Tibial nerve (tissue), 4 donors: ENCODE measurements at regions not wholly inside any gene's neighbourhood (a gene's known extent, or its start where the extent isn't known, plus 50 kb on each side); places are given as distances from the start of the nearest gene placed in this dataset.

Source experiments
- DNase-seq, 2 donors: peaks; one replicate each; pipeline ENCODE4 v3.0.0-alpha.2; 2019; ENCODE audit warnings: low spot score in 2 of 2
- H3K27ac ChIP-seq, 4 donors: fragments of 200-600 bp; sonication (generic) in 3 of 4; one replicate each; pipeline ENCODE4 v1.5.1; 2017 to 2019; ENCODE audit warnings: mild to moderate bottlenecking in 1 of 4
- H3K27me3 ChIP-seq, 2 donors: fragments of 200-600 bp; sonication (generic) in 1 of 2; one replicate each; pipeline versions ENCODE4 v1.5.1 to v1.6.0; 2017 to 2019
- H3K36me3 ChIP-seq, 3 donors: fragments of 200-600 bp; sonication (generic); one replicate each; pipeline ENCODE4 v1.5.1; 2018 to 2019
- H3K4me1 ChIP-seq, 4 donors: fragments of 200-600 bp; sonication (generic) in 3 of 4; one replicate each; pipeline ENCODE4 v1.5.1; 2017 to 2019
- H3K4me3 ChIP-seq, 4 donors: fragments of 200-600 bp; sonication (generic) in 3 of 4; one replicate each; pipeline ENCODE4 v1.5.1; 2017 to 2019; ENCODE audit warnings: mild to moderate bottlenecking in 1 of 4, moderate library complexity in 1 of 4
- H3K9me3 ChIP-seq, 4 donors: fragments of 200-600 bp; sonication (generic) in 3 of 4; one replicate each; pipeline ENCODE4 v1.5.1; 2017 to 2019
- EP300 ChIP-seq, 2 donors: sonication (generic); formaldehyde crosslinking; IDR thresholded peaks; one replicate each; pipeline ENCODE4 v1.6.1; 2017; ENCODE audit warnings: antibody characterized with exemption in 2 of 2, mild to moderate bottlenecking in 1 of 2
- POLR2A ChIP-seq, 2 donors: fragments of 450-650 bp; IDR thresholded peaks; one replicate each; pipeline ENCODE4 v1.6.1; 2017; ENCODE audit warnings: antibody characterized with exemption in 2 of 2, mild to moderate bottlenecking in 2 of 2, moderate library complexity in 2 of 2
- WGBS, 2 donors: methylation state at CpG; one replicate each; pipeline ENCODE4 v1.1.5; 2018; 5-methylcytosine and 5-hydroxymethylcytosine counted together
- TF ChIP-seq, protein P1 (sequence below), 5 experiments: fragments of 200-600 bp in 3 of 5; fragments of 450-650 bp in 2 of 5; sonication (generic) in 3 of 5; IDR thresholded peaks; one replicate each; pipeline ENCODE4 v1.5.1; 2016 to 2019; ENCODE audit warnings: antibody characterized with exemption in 5 of 5, mild to moderate bottlenecking in 3 of 5, moderate library complexity in 2 of 5

DNA sequence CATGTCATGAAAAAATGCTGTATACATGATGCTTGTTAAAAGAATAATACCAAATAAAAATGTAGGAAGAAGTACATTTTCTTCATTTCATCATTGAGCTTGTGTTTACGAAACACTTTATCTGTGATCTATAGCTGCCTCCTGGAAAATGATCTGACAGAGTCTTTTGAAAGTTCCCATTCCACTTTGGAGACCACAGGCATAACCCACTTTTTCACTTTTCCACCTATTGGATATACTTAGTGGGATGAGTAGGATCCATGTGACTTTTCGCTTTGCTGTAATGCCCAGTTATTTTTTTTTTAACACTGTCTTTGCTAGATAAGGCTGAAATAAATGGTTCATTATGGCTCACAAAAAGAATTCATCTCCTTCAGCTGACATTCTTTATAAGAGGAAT, 773.0 kb upstream of the AMELY start:
- H3K4me3 ChIP-seq, result no peak overlapping the region
- DNase-seq, result no peak
- H3K9me3 ChIP-seq, result no peaks in the 10 kb centered on the region
- TF ChIP-seq EP300 (IDR thresholded peaks at IDR 0.05) (no peak), POLR2A (IDR thresholded peaks at IDR 0.05) (no peak)
- TF ChIP-seq, protein P1, sequence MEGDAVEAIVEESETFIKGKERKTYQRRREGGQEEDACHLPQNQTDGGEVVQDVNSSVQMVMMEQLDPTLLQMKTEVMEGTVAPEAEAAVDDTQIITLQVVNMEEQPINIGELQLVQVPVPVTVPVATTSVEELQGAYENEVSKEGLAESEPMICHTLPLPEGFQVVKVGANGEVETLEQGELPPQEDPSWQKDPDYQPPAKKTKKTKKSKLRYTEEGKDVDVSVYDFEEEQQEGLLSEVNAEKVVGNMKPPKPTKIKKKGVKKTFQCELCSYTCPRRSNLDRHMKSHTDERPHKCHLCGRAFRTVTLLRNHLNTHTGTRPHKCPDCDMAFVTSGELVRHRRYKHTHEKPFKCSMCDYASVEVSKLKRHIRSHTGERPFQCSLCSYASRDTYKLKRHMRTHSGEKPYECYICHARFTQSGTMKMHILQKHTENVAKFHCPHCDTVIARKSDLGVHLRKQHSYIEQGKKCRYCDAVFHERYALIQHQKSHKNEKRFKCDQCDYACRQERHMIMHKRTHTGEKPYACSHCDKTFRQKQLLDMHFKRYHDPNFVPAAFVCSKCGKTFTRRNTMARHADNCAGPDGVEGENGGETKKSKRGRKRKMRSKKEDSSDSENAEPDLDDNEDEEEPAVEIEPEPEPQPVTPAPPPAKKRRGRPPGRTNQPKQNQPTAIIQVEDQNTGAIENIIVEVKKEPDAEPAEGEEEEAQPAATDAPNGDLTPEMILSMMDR (IDR thresholded peaks at IDR 0.05), result no peak
- H3K4me1 ChIP-seq, result no peaks in the 10 kb centered on the region
- H3K27me3 ChIP-seq, result no peaks in the 10 kb centered on the region
- no peaks in the 10 kb centered on the region for H3K36me3 ChIP-seq
- WGBS, 2 donors, result 82% methylated on average over 2 of the region's 2 CpGs; no CpG with 5 or more reads in 1 of the 2 donors
- no peak overlapping the region for H3K27ac ChIP-seq

- Histone ChIP-seq H3K4me3 (no peak overlapping the region), H3K9me3 (no peaks in the 10 kb centered on the region), H3K27ac (no peak overlapping the region), H3K27me3 (no peaks in the 10 kb centered on the region), H3K36me3 (no peaks in the 10 kb centered on the region), H3K4me1 (no peaks in the 10 kb centered on the region)
- TF ChIP-seq EP300 (IDR thresholded peaks at IDR 0.05), result no peak
- TF ChIP-seq, protein P1 (IDR thresholded peaks at IDR 0.05), result no peak
- no peak for TF ChIP-seq POLR2A (IDR thresholded peaks at IDR 0.05)
- no peak for DNase-seq
Measured at GRCh38 chrY:7682386-7682785, 770.8 kb upstream of the AMELY start.

DNA sequence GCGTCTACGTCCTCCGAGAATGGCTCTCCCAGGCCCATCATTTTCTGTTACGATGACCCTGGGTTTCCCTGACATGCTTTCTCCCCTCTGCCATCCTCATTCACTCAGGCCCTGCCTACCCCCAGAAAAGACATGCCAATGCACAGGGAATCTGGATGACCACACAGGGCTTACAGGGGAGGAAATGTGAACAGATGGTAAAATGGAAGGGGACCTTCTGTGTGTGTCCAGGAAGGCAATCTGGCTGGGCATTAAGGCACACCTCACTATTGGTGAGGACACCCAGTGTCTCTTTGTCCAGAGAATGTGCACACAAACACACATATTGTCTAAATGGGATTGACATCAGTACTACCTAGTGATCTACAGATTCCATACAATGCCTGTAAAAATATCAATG, 769.9 kb upstream of the AMELY start:
- Histone ChIP-seq H3K9me3 (no peaks in the 10 kb centered on the region), H3K27ac (no peak overlapping the region), H3K4me1 (no peaks in the 10 kb centered on the region), H3K36me3 (no peaks in the 10 kb centered on the region), H3K27me3 (no peaks in the 10 kb centered on the region), H3K4me3 (no peak overlapping the region)
- DNase-seq, result no peak
- WGBS, 2 donors, result 96% methylated on average over 4 of the region's 4 CpGs; no CpG with 5 or more reads in 1 of the 2 donors
- no peak for TF ChIP-seq EP300 (IDR thresholded peaks at IDR 0.05)
- TF ChIP-seq, protein P1 (IDR thresholded peaks at IDR 0.05), result no peak
- no peak for TF ChIP-seq POLR2A (IDR thresholded peaks at IDR 0.05)

- WGBS, 2 donors, result 96% methylated on average over 2 of the region's 2 CpGs; no CpG with 5 or more reads in 1 of the 2 donors
- Histone ChIP-seq H3K4me3 (no peak overlapping the region), H3K27me3 (no peaks in the 10 kb centered on the region), H3K27ac (no peak overlapping the region), H3K4me1 (no peaks in the 10 kb centered on the region), H3K36me3 (no peaks in the 10 kb centered on the region), H3K9me3 (no peaks in the 10 kb centered on the region)
- TF ChIP-seq, protein P1 (IDR thresholded peaks at IDR 0.05), result no peak
- TF ChIP-seq EP300 (IDR thresholded peaks at IDR 0.05) (no peak), POLR2A (IDR thresholded peaks at IDR 0.05) (no peak)
- no peak for DNase-seq
Measured at GRCh38 chrY:7674465-7674864, 762.9 kb upstream of the AMELY start.

DNA sequence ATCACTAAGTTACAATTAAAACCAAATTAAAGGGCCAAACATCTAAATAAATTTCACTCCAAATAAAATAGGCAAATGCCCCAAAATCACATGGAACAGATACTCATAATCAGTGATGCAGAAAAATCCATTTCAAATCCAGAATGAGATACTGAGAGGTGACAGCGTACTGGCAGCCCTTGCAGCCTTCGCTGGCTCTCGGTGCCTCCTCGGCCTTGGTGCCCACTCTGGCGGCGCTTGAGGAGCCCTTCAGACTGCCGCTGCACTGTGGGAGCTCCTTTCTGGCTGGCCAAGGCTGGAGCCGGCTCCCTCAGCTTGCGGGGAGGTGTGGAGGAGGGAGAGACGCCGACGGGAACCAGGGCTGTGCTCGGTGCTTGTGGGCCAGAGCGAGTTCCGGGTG, 761.2 kb upstream of the AMELY start:
- no peak overlapping the region for H3K27ac ChIP-seq
- TF ChIP-seq POLR2A (IDR thresholded peaks at IDR 0.05) (no peak), EP300 (IDR thresholded peaks at IDR 0.05) (no peak)
- TF ChIP-seq, protein P1 (IDR thresholded peaks at IDR 0.05), result no peak
- no peaks in the 10 kb centered on the region for H3K9me3 ChIP-seq
- no peak overlapping the region for H3K4me3 ChIP-seq
- H3K36me3 ChIP-seq, result no peaks in the 10 kb centered on the region
- WGBS, 2 donors, result 94% methylated on average over 7 of the region's 15 CpGs; no CpG with 5 or more reads in 1 of the 2 donors
- H3K27me3 ChIP-seq, result no peaks in the 10 kb centered on the region
- no peak for DNase-seq
- H3K4me1 ChIP-seq, result no peaks in the 10 kb centered on the region
